GM23338 (cell line): ENCODE measurements at regions not wholly inside any gene's neighbourhood (a gene's known extent, or its start where the extent isn't known, plus 50 kb on each side); places are given as distances from the start of the nearest gene placed in this dataset.

Experiments
- ATAC-seq: fragments of 200-7000 bp; cut with Tn5 transposase; 3 replicates; pipeline ENCODE4 v1.9.1; 2020
- DNase-seq: peaks from one replicate; pipeline ENCODE4 v3.0.0-alpha.2; 2015; ENCODE audit warnings: low spot score
- H2AFZ ChIP-seq: fragments of 200-600 bp; sonication (generic); 2 replicates; pipeline ENCODE4 v1.8.0; 2016; ENCODE audit warnings: antibody characterized with exemption, mild to moderate bottlenecking, moderate library complexity
- H3F3A ChIP-seq: fragments of 200-600 bp; sonication (generic); replicated peaks from 2 replicates; pipeline ENCODE4 v1.8.0; 2017; ENCODE audit warnings: antibody characterized with exemption, mixed run types, low read depth
- H3K27ac ChIP-seq: fragments of 200-600 bp; sonication (generic); 2 replicates; pipeline ENCODE4 v1.6.1; 2016; ENCODE audit warnings: low read depth
- H3K27me3 ChIP-seq: fragments of 200-600 bp; sonication (generic); 2 replicates; pipeline ENCODE4 v1.8.0; 2016; ENCODE audit warnings: mild to moderate bottlenecking, mixed run types, moderate library complexity; ENCODE audit not compliant: insufficient read depth
- H3K36me3 ChIP-seq: fragments of 200-600 bp; sonication (generic); 2 replicates; pipeline ENCODE4 v1.8.0; 2016; ENCODE audit warnings: mild to moderate bottlenecking; ENCODE audit not compliant: insufficient read depth
- H3K4me1 ChIP-seq: fragments of 200-600 bp; sonication (generic); 2 replicates; pipeline ENCODE4 v1.8.0; 2016; ENCODE audit warnings: mild to moderate bottlenecking, moderate library complexity; ENCODE audit not compliant: insufficient read depth
- H3K4me2 ChIP-seq: fragments of 200-600 bp; sonication (generic); 2 replicates; pipeline ENCODE4 v1.7.1; 2017; ENCODE audit warnings: mixed run types
- H3K4me3 ChIP-seq: fragments of 200-600 bp; sonication (generic); 2 replicates; pipeline ENCODE4 v1.6.1; 2016; ENCODE audit warnings: mixed run types
- H3K79me2 ChIP-seq: fragments of 200-600 bp; sonication (generic); replicated peaks from 2 replicates; pipeline ENCODE4 v1.8.0; 2017; ENCODE audit warnings: mild to moderate bottlenecking; ENCODE audit not compliant: insufficient read depth
- H3K9me2 ChIP-seq: fragments of 200-600 bp; sonication (generic); 2 replicates; pipeline ENCODE4 v1.8.0; 2017; ENCODE audit not compliant: insufficient read depth
- H4K20me1 ChIP-seq: fragments of 200-600 bp; sonication (generic); replicated peaks from 2 replicates; pipeline ENCODE4 v1.8.0; 2017; ENCODE audit warnings: mild to moderate bottlenecking; ENCODE audit not compliant: insufficient read depth
- H3K27ac Mint-ChIP-seq: 2 replicates; pipeline ENCODE4 v1.8.0; 2020; ENCODE audit warnings: inconsistent platforms, mild to moderate bottlenecking, moderate library complexity, mixed read lengths
- H3K27me3 Mint-ChIP-seq: 3 replicates; pipeline ENCODE4 v1.8.0; 2022; ENCODE audit warnings: low read depth, mild to moderate bottlenecking, moderate library complexity, mixed read lengths, inconsistent platforms; ENCODE audit not compliant: insufficient read depth, poor library complexity
- H3K36me3 Mint-ChIP-seq: 3 replicates; pipeline ENCODE4 v1.8.0; 2021; ENCODE audit warnings: low read depth, mild to moderate bottlenecking, inconsistent platforms, moderate library complexity, mixed read lengths
- H3K4me1 Mint-ChIP-seq: 3 replicates; pipeline ENCODE4 v1.8.0; 2020; ENCODE audit warnings: mild to moderate bottlenecking, inconsistent platforms, mixed read lengths
- H3K4me3 Mint-ChIP-seq: 3 replicates; pipeline ENCODE4 v1.8.0; 2021; ENCODE audit warnings: moderate library complexity, mild to moderate bottlenecking, inconsistent platforms, mixed read lengths
- H3K9me3 Mint-ChIP-seq: 3 replicates; pipeline ENCODE4 v1.8.0; 2020; ENCODE audit warnings: moderate library complexity, mild to moderate bottlenecking, inconsistent platforms, mixed read lengths
- STAT1 ChIP-seq: IDR thresholded peaks from one replicate; pipeline ENCODE4 v1.6.1; 2016; ENCODE audit warnings: antibody characterized with exemption; ENCODE audit not compliant: unreplicated experiment
- ZNF331 ChIP-seq: fragments of 250-450 bp; sonication (Bioruptor Pico); IDR thresholded peaks from 2 replicates; pipeline ENCODE4 v1.5.0; 2020; ENCODE audit warnings: low read depth, mild to moderate bottlenecking, moderate library complexity
- TF ChIP-seq, protein P1 (sequence below): fragments of 250-450 bp; sonication (Bioruptor Pico); IDR thresholded peaks from 2 replicates; pipeline ENCODE4 v1.5.0; 2020; ENCODE audit warnings: mild to moderate bottlenecking, moderate library complexity
- TF ChIP-seq, protein P2 (sequence below), 2 experiments: fragments of 200-600 bp in 1 of 2; sonication (generic) in 1 of 2; conservative IDR thresholded peaks; 2 replicates each; pipeline versions ENCODE4 v1.5.1 to v1.6.1; 2016 to 2017; ENCODE audit warnings: antibody characterized with exemption in 2 of 2, low read depth in 2 of 2, mild to moderate bottlenecking in 2 of 2, moderate library complexity in 1 of 2

- peaks cover 9% of the 10 kb centered on the region; the same call in 1 of the 2 replicates for H3K9me2 ChIP-seq
- no peak overlapping the region for H3K4me2 ChIP-seq
- H3K27ac ChIP-seq = no peak overlapping the region
- Mint-ChIP-seq H3K9me3 (peaks cover 5% of the 10 kb centered on the region; the same call in 2 of the 3 replicates), H3K4me3 (no peak overlapping the region), H3K4me1 (peaks cover 8% of the 10 kb centered on the region; the same call in 2 of the 3 replicates), H3K27ac (no peak overlapping the region), H3K36me3 (peaks cover 2% of the 10 kb centered on the region; the same call in 1 of the 3 replicates), H3K27me3 (peaks cover 2% of the 10 kb centered on the region)
- no peaks in the 10 kb centered on the region for H3K79me2 ChIP-seq
- no peaks in the 10 kb centered on the region for H3K36me3 ChIP-seq
- no peak for DNase-seq
- no peaks in the 10 kb centered on the region for H3F3A ChIP-seq
- H3K4me3 ChIP-seq = no peak overlapping the region
- TF ChIP-seq, protein P1, sequence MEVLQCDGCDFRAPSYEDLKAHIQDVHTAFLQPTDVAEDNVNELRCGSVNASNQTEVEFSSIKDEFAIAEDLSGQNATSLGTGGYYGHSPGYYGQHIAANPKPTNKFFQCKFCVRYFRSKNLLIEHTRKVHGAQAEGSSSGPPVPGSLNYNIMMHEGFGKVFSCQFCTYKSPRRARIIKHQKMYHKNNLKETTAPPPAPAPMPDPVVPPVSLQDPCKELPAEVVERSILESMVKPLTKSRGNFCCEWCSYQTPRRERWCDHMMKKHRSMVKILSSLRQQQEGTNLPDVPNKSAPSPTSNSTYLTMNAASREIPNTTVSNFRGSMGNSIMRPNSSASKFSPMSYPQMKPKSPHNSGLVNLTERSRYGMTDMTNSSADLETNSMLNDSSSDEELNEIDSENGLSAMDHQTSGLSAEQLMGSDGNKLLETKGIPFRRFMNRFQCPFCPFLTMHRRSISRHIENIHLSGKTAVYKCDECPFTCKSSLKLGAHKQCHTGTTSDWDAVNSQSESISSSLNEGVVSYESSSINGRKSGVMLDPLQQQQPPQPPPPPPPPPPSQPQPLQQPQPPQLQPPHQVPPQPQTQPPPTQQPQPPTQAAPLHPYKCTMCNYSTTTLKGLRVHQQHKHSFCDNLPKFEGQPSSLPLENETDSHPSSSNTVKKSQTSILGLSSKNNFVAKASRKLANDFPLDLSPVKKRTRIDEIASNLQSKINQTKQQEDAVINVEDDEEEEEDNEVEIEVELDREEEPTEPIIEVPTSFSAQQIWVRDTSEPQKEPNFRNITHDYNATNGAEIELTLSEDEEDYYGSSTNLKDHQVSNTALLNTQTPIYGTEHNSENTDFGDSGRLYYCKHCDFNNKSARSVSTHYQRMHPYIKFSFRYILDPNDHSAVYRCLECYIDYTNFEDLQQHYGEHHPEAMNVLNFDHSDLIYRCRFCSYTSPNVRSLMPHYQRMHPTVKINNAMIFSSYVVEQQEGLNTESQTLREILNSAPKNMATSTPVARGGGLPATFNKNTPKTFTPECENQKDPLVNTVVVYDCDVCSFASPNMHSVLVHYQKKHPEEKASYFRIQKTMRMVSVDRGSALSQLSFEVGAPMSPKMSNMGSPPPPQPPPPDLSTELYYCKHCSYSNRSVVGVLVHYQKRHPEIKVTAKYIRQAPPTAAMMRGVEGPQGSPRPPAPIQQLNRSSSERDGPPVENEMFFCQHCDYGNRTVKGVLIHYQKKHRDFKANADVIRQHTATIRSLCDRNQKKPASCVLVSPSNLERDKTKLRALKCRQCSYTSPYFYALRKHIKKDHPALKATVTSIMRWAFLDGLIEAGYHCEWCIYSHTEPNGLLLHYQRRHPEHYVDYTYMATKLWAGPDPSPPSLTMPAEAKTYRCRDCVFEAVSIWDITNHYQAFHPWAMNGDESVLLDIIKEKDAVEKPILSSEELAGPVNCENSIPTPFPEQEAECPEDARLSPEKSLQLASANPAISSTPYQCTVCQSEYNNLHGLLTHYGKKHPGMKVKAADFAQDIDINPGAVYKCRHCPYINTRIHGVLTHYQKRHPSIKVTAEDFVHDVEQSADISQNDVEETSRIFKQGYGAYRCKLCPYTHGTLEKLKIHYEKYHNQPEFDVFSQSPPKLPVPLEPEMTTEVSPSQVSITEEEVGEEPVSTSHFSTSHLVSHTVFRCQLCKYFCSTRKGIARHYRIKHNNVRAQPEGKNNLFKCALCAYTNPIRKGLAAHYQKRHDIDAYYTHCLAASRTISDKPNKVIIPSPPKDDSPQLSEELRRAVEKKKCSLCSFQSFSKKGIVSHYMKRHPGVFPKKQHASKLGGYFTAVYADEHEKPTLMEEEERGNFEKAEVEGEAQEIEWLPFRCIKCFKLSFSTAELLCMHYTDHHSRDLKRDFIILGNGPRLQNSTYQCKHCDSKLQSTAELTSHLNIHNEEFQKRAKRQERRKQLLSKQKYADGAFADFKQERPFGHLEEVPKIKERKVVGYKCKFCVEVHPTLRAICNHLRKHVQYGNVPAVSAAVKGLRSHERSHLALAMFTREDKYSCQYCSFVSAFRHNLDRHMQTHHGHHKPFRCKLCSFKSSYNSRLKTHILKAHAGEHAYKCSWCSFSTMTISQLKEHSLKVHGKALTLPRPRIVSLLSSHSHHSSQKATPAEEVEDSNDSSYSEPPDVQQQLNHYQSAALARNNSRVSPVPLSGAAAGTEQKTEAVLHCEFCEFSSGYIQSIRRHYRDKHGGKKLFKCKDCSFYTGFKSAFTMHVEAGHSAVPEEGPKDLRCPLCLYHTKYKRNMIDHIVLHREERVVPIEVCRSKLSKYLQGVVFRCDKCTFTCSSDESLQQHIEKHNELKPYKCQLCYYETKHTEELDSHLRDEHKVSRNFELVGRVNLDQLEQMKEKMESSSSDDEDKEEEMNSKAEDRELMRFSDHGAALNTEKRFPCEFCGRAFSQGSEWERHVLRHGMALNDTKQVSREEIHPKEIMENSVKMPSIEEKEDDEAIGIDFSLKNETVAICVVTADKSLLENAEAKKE = no peak
- TF ChIP-seq ZNF331 (CRISPR knock-in tag) = no peak
- no peak for TF ChIP-seq STAT1
- TF ChIP-seq, protein P2, sequence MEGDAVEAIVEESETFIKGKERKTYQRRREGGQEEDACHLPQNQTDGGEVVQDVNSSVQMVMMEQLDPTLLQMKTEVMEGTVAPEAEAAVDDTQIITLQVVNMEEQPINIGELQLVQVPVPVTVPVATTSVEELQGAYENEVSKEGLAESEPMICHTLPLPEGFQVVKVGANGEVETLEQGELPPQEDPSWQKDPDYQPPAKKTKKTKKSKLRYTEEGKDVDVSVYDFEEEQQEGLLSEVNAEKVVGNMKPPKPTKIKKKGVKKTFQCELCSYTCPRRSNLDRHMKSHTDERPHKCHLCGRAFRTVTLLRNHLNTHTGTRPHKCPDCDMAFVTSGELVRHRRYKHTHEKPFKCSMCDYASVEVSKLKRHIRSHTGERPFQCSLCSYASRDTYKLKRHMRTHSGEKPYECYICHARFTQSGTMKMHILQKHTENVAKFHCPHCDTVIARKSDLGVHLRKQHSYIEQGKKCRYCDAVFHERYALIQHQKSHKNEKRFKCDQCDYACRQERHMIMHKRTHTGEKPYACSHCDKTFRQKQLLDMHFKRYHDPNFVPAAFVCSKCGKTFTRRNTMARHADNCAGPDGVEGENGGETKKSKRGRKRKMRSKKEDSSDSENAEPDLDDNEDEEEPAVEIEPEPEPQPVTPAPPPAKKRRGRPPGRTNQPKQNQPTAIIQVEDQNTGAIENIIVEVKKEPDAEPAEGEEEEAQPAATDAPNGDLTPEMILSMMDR (conservative IDR thresholded peaks at IDR 0.05; ENCODE audit: low read depth in 2 of 2) = no peak
- H3K27me3 ChIP-seq = no peaks in the 10 kb centered on the region
- ATAC-seq = no peak
- H4K20me1 ChIP-seq = no peaks in the 10 kb centered on the region
- H2AFZ ChIP-seq = no peak overlapping the region
- no peaks in the 10 kb centered on the region for H3K4me1 ChIP-seq
Measured at GRCh38 chr10:33126742-33127141, 168.7 kb upstream of the ITGB1 start.
